PFSK-1 (cell line): ENCODE measurements at regions not wholly inside any gene's neighbourhood (a gene's known extent, or its start where the extent isn't known, plus 50 kb on each side); places are given as distances from the start of the nearest gene placed in this dataset.

Experiments used
- FOXP2 ChIP-seq: optimal IDR thresholded peaks from 2 replicates; pipeline ENCODE3; 2011; ENCODE audit warnings: borderline replicate concordance, control low read depth, inconsistent platforms; ENCODE audit not compliant: insufficient read depth; ENCODE audit errors: extremely low read length, extremely low read depth
- POLR2AphosphoS5 ChIP-seq: IDR thresholded peaks from 2 replicates; pipeline ENCODE4 v1.6.1; 2012; ENCODE audit warnings: low read depth, mild to moderate bottlenecking, control low read depth, low read length, moderate library complexity
- REST ChIP-seq, 2 experiments: IDR thresholded peaks; 2 replicates each; pipeline versions ENCODE4 v1.6.1 to v1.8.0; 2011 to 2012; ENCODE audit warnings: low read depth in 2 of 2, low read length in 2 of 2, control low read depth in 1 of 2, inconsistent platforms in 1 of 2, mild to moderate bottlenecking in 1 of 2, moderate library complexity in 1 of 2; ENCODE audit not compliant: insufficient read depth in 1 of 2
- SIN3A ChIP-seq: IDR thresholded peaks from 2 replicates; pipeline ENCODE4 v1.6.1; 2012; ENCODE audit warnings: mild to moderate bottlenecking, low read length, moderate library complexity, borderline replicate concordance; ENCODE audit not compliant: insufficient read depth
- TAF1 ChIP-seq: IDR thresholded peaks from 2 replicates; pipeline ENCODE4 v1.6.1; 2012; ENCODE audit warnings: low read length, control low read depth, borderline replicate concordance; ENCODE audit not compliant: insufficient read depth

- TF ChIP-seq SIN3A, result no peak
Observed at GRCh38 chr1:91575909-91576519, 75.4 kb downstream of the CDC7 start.

- no peak for TF ChIP-seq TAF1
- TF ChIP-seq FOXP2, result no peak
- no peak for TF ChIP-seq SIN3A
- TF ChIP-seq POLR2AphosphoS5, result no peak
- no peak for TF ChIP-seq REST (IDR thresholded peaks at IDR 0.05; ENCODE audit: insufficient read depth in 1 of 2, low read depth in 2 of 2, low read length in 2 of 2)
Observed at GRCh38 chr1:91578320-91579109, 77.9 kb downstream of the CDC7 start.

- TF ChIP-seq SIN3A (no peak), FOXP2 (no peak), REST (IDR thresholded peaks at IDR 0.05; ENCODE audit: insufficient read depth in 1 of 2, low read depth in 2 of 2, low read length in 2 of 2) (no peak), POLR2AphosphoS5 (no peak), TAF1 (no peak)
Observed at GRCh38 chr1:91579658-91580228, 79.1 kb downstream of the CDC7 start.

DNA sequence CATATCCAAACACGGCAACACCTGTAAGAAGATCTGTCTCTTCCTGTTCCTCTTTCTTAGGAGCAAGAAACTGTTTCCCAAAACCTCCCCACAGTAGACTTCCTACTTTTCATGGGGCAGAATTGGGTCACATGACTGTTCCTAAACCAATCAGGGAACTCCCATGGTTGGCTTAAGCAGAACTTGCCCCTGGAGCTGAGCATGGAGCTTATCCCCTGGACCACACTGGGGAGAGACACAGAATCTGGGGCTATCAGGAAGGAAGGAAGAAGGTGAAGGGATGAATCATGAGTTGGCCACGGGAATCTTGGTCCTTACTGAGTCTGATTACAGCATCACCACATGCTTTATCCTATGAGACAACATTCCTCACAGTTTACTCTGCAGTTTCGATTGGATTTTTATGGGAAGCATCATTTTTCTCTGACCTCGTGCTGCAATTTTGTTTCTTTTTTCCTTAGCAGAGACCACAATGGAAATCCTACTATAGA lies 81.8 kb downstream of the CDC7 start:
- TF ChIP-seq FOXP2 (no peak), SIN3A (no peak), REST (IDR thresholded peaks at IDR 0.05; ENCODE audit: insufficient read depth in 1 of 2, low read depth in 2 of 2, low read length in 2 of 2) (no peak), TAF1 (no peak), POLR2AphosphoS5 (no peak)

GRCh38 chr1:91583326-91583755 lies 82.7 kb downstream of the CDC7 start:
- TF ChIP-seq FOXP2, result no peak
- no peak for TF ChIP-seq TAF1
- no peak for TF ChIP-seq POLR2AphosphoS5
- no peak for TF ChIP-seq SIN3A
- no peak for TF ChIP-seq REST (IDR thresholded peaks at IDR 0.05; ENCODE audit: insufficient read depth in 1 of 2, low read depth in 2 of 2, low read length in 2 of 2)
